ENCODE measurements at regions not wholly inside any gene's neighbourhood (a gene's known extent, or its start where the extent isn't known, plus 50 kb on each side); places are given as distances from the start of the nearest gene placed in this dataset.

DNA sequence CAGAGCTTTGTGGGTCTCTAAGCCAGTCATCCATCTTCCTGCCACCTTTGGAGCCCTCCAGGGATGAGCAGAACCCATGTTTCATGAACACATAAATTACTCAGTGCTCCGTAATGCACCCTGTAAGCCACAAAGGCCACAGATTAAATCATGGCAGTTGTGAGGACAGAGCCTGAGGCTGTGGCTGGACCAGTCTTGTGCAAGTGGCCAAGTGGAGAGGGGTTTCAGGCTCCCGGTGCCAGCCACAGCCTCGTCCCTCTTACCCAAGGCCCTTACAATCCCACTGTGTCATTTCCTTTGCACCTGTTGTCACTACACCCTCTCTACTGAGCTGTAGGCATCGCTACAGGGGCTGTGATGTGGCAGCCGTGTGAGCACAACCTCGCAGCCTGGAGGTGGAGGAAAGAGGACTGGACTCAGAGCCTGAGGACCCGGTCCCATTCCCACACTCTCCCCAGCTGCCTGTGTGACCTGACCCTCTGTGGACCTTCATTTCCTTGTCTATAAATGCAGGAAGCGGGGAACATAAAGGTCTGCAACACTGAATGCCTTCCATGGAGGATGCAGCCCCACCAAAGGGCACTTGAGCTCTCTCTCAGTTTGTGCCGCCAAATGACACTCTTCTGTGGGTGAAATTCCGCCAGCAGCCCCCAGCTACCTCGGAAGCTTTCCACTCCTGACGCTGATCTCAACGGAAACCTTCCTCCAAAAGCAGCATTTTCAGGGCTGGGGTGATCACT is 792.0 kb downstream of the UQCRFS1 start:
- DNase-seq (ENCODE audit: low read depth) = no peak

GRCh38 chr19:28419312-28419711 is 793.6 kb downstream of the UQCRFS1 start:
- DNase-seq (ENCODE audit: low read depth) = no peak

DNA sequence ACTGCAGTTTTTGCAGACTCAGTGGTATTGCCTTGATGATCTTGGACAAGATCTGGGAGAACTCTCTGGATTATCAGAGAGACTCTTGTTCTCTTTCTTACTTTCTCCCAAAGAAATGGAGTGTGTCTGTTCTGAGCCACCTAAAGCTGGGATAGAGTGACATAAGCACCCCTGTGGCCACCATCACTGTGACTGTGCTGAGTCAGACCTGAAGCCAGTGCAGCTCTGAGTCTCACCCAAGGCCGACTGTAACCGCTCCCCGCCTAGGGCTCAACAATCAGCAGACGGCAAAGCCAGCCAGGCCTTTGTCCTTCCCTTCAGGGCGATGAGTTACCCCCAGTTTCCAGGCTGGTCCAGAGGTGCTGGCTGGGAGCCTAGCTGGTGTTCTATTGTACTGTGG is 795.6 kb downstream of the UQCRFS1 start:
- DNase-seq (ENCODE audit: low read depth) = no peak

DNA sequence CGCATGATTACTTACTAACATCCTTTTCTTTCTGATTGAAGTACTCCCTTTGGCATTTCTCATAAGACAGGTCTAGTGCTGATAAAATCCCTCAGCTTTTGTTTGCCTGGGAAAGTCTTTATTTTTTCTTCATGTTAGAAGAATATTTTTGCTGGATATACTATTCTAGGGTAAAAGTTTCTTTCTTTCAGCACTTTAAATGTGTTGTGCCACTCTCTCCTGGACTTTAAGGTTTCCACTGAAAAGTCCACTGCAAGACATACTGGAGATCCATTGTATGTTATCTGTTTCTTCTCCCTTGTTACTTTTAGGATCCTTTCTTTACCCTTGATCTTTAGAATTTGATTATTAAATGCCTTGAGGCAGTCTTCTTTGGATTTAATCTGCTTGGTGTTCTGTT is 796.7 kb downstream of the UQCRFS1 start:
- DNase-seq (ENCODE audit: low read depth) = no peak

DNA sequence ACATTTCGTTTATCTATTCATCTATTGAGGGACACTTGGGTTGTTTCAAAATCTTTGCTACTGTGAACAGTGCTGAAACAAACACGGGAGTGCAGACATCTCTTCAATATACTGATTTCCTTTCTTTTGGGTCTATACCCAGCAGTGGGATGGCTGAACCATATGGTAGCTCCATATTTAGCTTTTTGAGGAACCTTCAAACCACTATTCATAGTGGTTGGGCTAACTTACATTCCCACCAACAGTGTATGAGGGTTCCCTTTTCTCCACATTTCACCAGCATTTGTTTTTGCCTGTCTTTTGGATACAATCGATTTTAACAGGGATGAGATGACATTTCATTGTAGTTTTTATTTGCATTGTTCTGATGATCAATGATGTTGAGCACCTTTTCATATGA is 798.2 kb downstream of the UQCRFS1 start:
- DNase-seq (ENCODE audit: low read depth) = no peak

GRCh38 chr19:28409859-28410258 is 803.1 kb downstream of the UQCRFS1 start:
- no peak for DNase-seq (ENCODE audit: low read depth)

- no peak for DNase-seq (ENCODE audit: low read depth)
These were observed 806.0 kb downstream of the UQCRFS1 start for GRCh38 chr19:28406966-28407365.

- DNase-seq (ENCODE audit: low read depth) = no peak
These were observed 807.6 kb downstream of the UQCRFS1 start for GRCh38 chr19:28405346-28405742.

- no peak for DNase-seq (ENCODE audit: low read depth)
These were observed 808.5 kb downstream of the UQCRFS1 start for GRCh38 chr19:28404472-28404871.

DNA sequence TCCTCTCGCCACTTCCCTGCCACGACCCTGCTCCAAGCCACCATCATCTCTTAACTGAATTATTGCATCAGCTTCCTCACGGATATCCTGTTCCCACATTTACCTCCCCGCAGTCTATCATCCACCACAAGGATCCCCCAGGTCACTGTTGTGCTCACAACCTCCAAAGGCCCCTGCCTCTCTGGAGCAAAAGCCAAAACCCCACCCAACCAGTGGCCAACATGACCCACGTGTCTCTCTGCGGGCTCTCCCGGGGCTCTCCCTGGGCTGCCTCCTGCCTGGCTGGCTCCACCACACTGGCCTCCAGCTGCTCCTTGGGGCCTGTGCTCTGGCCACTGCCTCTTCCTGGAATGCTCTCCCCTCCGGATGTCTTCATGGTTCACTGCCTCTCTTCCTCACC is 809.3 kb downstream of the UQCRFS1 start:
- no peak for DNase-seq (ENCODE audit: low read depth)

DNA sequence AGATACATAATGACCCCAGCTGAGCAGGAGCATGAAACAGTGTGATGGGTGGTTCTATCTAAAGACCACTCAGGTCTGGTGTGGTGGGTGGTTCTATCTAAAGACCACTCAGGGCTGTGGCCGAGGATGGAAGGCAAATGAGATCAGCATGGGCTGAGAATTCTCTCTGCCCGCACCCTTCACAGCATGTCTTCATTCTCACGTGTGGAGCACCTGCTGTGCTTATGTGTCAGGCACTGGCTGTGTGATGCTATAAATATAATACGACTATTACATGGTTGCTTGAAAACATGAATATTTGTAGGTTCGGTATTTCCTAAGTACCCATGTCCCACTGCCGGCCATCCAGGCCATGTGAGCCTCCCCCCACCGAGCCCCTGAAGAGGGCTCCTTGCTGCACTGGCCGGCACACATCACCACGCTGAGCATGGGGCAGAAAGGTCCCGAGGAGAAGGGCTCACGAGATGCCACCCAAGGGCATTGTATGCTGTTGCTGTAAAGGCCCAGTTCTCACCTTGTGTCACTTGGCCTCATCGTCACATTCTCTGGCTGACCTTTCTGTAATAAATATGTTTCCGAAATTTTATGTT is 810.2 kb downstream of the UQCRFS1 start:
- no peak for DNase-seq (ENCODE audit: low read depth)

DNA sequence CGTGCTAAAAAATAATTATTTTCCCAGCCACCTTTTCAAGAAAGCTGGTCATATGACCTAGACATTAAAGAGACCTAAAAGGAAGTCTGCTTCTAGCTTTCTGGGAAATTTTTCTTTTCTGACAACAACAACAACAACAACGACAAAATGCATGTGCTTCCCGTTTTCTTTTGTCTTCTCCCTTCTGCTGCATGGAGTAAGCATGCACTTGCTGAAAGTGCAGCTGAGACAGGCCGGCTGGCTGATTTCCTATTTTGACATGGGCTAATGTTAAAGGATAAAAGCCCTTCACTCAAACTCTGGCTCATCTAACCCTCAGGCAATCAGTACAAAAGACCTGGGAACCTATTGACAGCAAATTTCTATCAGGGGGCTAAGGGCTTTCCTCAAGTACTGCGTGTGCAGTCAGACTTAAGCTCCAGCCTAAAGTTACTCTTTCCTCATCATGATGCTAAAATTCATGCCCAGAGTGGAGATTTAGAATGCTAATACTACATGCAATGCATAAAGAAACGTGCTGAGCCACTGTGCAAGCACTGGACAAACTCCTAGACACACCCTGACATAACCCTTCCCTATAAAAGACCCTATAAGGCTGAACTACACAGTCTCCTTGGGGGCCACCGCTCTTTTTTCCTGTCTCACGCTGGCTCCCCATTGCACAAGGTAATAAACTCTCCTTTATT is 811.1 kb downstream of the UQCRFS1 start:
- DNase-seq (ENCODE audit: low read depth) = no peak

DNA sequence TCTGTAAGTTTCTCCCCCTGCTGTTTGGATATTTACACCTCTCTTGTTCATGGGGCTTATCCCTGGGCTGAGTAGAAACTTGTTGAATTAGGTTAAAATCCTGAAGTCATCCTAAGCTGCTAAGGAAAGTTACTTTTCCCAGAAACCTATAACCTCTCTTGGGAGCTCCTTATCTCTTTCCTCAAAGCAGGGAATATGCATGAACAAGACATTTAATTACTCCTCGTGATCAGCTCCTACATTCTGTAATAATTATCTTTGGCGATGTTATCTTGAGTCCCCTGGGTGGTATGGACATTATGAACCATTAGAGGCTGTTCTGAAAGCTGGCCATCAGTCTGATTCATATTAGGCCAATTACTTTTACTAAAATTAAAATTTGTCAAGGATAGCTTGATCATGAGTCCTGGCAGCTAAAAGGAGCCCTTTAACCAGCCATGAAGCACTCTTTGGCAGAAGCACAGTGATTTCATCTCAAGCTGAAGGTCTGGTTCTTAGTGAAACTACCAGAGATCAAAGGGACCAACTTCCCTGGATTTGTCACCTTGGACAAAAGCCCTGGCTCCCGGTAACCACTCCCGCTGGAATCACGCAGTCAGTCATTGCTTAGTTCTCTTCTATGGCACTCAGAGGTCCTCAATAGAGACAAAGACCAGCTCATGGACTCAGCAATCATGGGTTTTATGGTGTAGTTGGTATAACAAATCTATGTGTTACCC is 811.8 kb downstream of the UQCRFS1 start:
- no peak for DNase-seq (ENCODE audit: low read depth)

- DNase-seq (ENCODE audit: low read depth) = no peak
These were observed 813.8 kb downstream of the UQCRFS1 start for GRCh38 chr19:28399187-28399586.

DNA sequence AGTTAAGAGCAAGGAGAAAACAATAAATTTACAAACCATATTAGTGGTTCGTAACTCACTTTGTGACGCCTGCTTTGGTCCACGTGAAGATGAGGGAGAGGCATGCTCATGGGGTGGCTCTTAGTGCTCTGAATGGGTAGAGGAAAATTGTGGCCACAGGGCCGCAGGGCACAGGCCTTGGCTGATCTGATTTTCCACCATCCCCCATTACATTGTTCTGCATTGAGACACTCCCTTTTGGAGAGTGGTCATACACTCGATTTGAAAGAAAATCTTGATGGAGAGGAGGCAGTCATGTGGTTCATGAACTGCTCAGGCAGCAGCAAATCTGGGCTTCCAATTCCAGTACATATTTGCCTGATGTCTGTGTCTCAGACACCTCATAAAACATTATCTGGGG is 815.2 kb downstream of the UQCRFS1 start:
- DNase-seq (ENCODE audit: low read depth) = no peak

DNA sequence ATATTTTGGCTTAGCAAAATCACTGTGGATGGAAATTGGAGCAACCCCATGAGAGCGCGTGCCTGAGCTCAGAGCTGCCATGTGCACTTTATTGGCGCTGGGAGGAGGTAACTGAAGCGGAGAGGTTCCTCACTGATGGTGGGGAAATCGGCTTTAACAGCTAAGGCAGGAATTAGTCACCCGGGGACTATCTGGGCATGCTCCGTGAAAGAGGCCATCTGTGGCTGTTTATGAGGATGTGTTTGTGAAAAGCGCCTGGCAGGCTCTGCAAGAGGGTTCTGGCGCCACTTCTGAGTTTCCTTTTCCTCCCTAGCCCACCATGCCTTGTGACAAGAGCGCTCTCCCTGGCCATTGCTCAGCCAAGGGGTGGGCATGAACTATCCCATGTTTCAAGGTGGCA is 815.6 kb downstream of the UQCRFS1 start:
- no peak for DNase-seq (ENCODE audit: low read depth)

- DNase-seq (ENCODE audit: low read depth) = no peak
These were observed 816.6 kb downstream of the UQCRFS1 start for GRCh38 chr19:28396287-28396831.

GRCh38 chr19:28394725-28395124 is 818.2 kb downstream of the UQCRFS1 start:
- DNase-seq (ENCODE audit: low read depth) = no peak

DNA sequence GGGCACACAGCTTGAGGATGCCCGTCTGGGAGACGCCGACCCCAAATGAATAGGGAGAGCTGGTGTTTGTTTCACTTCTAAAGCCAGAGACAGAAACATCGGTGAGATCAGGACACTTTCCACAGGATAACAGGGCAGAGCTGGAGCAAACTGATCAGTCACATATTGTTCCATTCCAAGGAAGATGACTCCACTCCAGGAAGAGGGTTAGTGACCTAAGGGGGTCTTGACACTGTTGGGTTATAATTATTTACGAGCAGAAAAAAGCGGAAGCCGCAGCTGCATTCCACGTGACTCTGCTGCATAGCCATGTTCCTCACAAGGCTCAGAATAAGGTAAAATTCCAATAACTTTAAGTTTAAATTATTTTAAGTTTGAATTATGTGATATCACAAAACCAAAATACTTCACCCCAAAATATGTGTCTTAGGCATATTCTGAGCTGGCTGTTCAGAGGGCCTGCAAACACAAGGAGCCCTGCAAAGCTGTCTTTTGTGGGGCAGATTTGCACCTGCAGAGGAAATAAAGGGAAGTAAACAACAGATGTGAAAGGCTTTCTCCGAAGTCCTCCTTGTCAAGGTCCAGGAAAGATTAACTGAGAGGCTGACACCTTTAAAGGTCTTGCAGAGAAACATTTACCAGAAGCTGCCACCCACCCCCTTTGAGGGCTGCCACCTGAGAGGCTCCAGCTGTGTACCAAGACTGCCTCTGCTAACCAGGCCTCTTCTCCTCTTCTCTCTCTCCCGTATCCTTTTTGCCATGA is 819.2 kb downstream of the UQCRFS1 start:
- DNase-seq (ENCODE audit: low read depth) = no peak

- DNase-seq (ENCODE audit: low read depth) = no peak
These were observed 824.0 kb downstream of the UQCRFS1 start for GRCh38 chr19:28388988-28389387.

- no peak for DNase-seq (ENCODE audit: low read depth)
These were observed 825.4 kb downstream of the UQCRFS1 start for GRCh38 chr19:28387507-28387906.

- no peak for DNase-seq (ENCODE audit: low read depth)
These were observed 826.5 kb downstream of the UQCRFS1 start for GRCh38 chr19:28386470-28386869.

All from activated T-helper 1 cell treated with Interleukin-2 at 50 U/mL for 16 hours (primary cell).